HL-60 (cell line): ENCODE measurements at regions not wholly inside any gene's neighbourhood (a gene's known extent, or its start where the extent isn't known, plus 50 kb on each side); places are given as distances from the start of the nearest gene placed in this dataset.

ENCODE experiments used
- CTCF ChIP-seq: IDR thresholded peaks from one replicate; pipeline ENCODE4 v1.5.1; 2011; ENCODE audit warnings: low read length, control low read depth, inconsistent platforms; ENCODE audit not compliant: insufficient read depth
- POLR2AphosphoS5 ChIP-seq: IDR thresholded peaks from 2 replicates; pipeline ENCODE4 v1.6.1; 2012; ENCODE audit warnings: low read depth
- TF ChIP-seq, protein P1 (sequence below): IDR thresholded peaks from 2 replicates; pipeline ENCODE4 v1.6.1; 2012; ENCODE audit warnings: low read depth; ENCODE audit not compliant: insufficient replicate concordance

DNA sequence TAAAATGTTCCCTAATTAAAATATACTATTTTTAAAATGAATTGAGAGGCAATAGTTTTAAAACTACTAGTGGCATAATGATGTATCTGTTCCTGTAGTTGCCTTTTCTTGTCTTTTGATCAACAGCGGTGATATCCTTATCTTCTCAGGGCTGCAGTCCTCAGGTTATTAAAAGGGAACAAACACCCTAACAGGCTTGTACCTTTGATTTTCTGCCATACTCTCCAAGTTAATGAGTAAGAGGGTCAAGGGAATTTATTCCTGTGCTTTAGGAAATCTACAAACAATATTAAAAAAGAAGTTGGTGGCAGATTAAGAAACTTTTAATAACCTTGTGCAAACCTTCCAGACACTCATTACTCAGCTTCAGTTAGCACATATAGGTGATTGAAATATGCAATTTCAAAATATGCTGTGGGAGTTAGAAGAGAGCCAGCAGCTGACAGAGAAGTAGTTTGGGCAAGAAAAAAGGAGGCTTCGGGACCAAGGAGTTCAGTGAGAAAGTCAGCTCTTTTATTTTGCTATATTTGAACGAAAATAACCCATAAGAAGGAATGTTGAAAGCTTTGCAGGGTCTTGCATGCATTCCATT is 81.0 kb upstream of the TLE4 start:
- TF ChIP-seq, protein P1, sequence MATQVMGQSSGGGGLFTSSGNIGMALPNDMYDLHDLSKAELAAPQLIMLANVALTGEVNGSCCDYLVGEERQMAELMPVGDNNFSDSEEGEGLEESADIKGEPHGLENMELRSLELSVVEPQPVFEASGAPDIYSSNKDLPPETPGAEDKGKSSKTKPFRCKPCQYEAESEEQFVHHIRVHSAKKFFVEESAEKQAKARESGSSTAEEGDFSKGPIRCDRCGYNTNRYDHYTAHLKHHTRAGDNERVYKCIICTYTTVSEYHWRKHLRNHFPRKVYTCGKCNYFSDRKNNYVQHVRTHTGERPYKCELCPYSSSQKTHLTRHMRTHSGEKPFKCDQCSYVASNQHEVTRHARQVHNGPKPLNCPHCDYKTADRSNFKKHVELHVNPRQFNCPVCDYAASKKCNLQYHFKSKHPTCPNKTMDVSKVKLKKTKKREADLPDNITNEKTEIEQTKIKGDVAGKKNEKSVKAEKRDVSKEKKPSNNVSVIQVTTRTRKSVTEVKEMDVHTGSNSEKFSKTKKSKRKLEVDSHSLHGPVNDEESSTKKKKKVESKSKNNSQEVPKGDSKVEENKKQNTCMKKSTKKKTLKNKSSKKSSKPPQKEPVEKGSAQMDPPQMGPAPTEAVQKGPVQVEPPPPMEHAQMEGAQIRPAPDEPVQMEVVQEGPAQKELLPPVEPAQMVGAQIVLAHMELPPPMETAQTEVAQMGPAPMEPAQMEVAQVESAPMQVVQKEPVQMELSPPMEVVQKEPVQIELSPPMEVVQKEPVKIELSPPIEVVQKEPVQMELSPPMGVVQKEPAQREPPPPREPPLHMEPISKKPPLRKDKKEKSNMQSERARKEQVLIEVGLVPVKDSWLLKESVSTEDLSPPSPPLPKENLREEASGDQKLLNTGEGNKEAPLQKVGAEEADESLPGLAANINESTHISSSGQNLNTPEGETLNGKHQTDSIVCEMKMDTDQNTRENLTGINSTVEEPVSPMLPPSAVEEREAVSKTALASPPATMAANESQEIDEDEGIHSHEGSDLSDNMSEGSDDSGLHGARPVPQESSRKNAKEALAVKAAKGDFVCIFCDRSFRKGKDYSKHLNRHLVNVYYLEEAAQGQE, result no peak
- TF ChIP-seq CTCF, result no peak
- no peak for TF ChIP-seq POLR2AphosphoS5
